B cell (primary cell): ENCODE measurements at regions not wholly inside any gene's neighbourhood (a gene's known extent, or its start where the extent isn't known, plus 50 kb on each side); places are given as distances from the start of the nearest gene placed in this dataset.

Experiments used
- ATAC-seq: fragments of 200-7000 bp; cut with Tn5 transposase; one replicate; pipeline ENCODE4 v1.10.0; 2021; ENCODE audit warnings: low read depth, mild to moderate bottlenecking, moderate number of reproducible peaks, moderate library complexity
- CTCF ChIA-PET: fragments of 350-600 bp; sonication (Branson Sonifier 250); formaldehyde crosslinking; loops from one replicate; lab custom pipeline; 2021; ENCODE audit warnings: antibody characterized with exemption, inconsistent platforms; lab: Charles Lee
- POLR2A ChIA-PET: fragments of 350-600 bp; sonication (Branson Sonifier 250); formaldehyde crosslinking; loops from one replicate; lab custom pipeline; 2021; ENCODE audit warnings: antibody characterized with exemption; lab: Charles Lee
- DNase-seq: peaks from one replicate; pipeline ENCODE4 v3.0.0; 2013
- H2AFZ ChIP-seq: 2 replicates; pipeline ENCODE4 v1.6.1; 2012; ENCODE audit warnings: mild to moderate bottlenecking, low read depth, low read length; ENCODE audit not compliant: insufficient read depth, poor library complexity, severe bottlenecking
- H3K27ac ChIP-seq, 2 donors: 1 replicate in 1 of 2; 2 replicates in 1 of 2; pipeline ENCODE4 v1.5.1; 2012 to 2013; ENCODE audit warnings: low read length in 2 of 2, mild to moderate bottlenecking in 2 of 2, moderate library complexity in 1 of 2
- H3K27me3 ChIP-seq, 4 experiments: fragments of 200-600 bp in 1 of 4; sonication (generic) in 1 of 4; replicated peaks in 1 of 4; 1 replicate in 2 of 4; 2 replicates in 2 of 4; pipeline versions ENCODE4 v1.6.1 to v1.7.0; 2013 to 2016; ENCODE audit warnings: low read length in 3 of 4, mild to moderate bottlenecking in 2 of 4, mixed read lengths in 1 of 4, moderate library complexity in 1 of 4; ENCODE audit not compliant: insufficient read depth in 4 of 4, control insufficient read depth in 3 of 4; ENCODE audit errors: control extremely low read depth in 1 of 4
- H3K36me3 ChIP-seq, 2 experiments: replicated peaks in 1 of 2; 1 replicate in 1 of 2; 2 replicates in 1 of 2; pipeline versions ENCODE4 v1.6.1 to v1.7.1; 2013; ENCODE audit warnings: low read length in 1 of 2; ENCODE audit not compliant: insufficient read depth in 2 of 2, control insufficient read depth in 1 of 2; ENCODE audit errors: control extremely low read depth in 1 of 2, extremely low read depth in 1 of 2
- H3K4me1 ChIP-seq, 2 donors: fragments of 200-600 bp in 1 of 2; sonication (generic) in 1 of 2; 1 replicate in 1 of 2; 2 replicates in 1 of 2; pipeline versions ENCODE4 v1.5.1 to v1.6.1; 2013 to 2017; ENCODE audit warnings: low read length in 2 of 2; ENCODE audit not compliant: control insufficient read depth in 2 of 2, insufficient read depth in 2 of 2
- H3K4me2 ChIP-seq: replicated peaks from 2 replicates; pipeline ENCODE3; 2012; ENCODE audit warnings: mild to moderate bottlenecking, low read depth, low read length; ENCODE audit not compliant: poor library complexity, severe bottlenecking
- H3K4me3 ChIP-seq, 5 experiments: fragments of 200-600 bp in 1 of 5; sonication (generic) in 1 of 5; 1 replicate in 3 of 5; 2 replicates in 2 of 5; pipeline versions ENCODE4 v1.5.1 to v1.7.0; 2011 to 2016; ENCODE audit warnings: low read length in 4 of 5, mild to moderate bottlenecking in 4 of 5, low read depth in 2 of 5, control low read depth in 1 of 5, moderate library complexity in 1 of 5; ENCODE audit not compliant: insufficient read depth in 1 of 5; ENCODE audit errors: control extremely low read depth in 1 of 5, extremely low read depth in 1 of 5
- H3K79me2 ChIP-seq: fragments of 200-600 bp; sonication (generic); one replicate; pipeline ENCODE4 v1.6.0; 2016; ENCODE audit warnings: low read length; ENCODE audit not compliant: control insufficient read depth, insufficient read depth
- H3K9ac ChIP-seq: fragments of 200-600 bp; sonication (generic); 2 replicates; pipeline ENCODE4 v1.6.1; 2017; ENCODE audit warnings: mild to moderate bottlenecking, low read length, moderate library complexity
- H3K9me3 ChIP-seq, 3 donors: one replicate each; pipeline versions ENCODE4 v1.6.1 to v1.7.1; 2013; ENCODE audit warnings: low read length in 2 of 3; ENCODE audit not compliant: control insufficient read depth in 2 of 3, insufficient read depth in 1 of 3; ENCODE audit errors: control extremely low read depth in 1 of 3
- H4K20me1 ChIP-seq: 2 replicates; pipeline ENCODE4 v1.6.0; 2012; ENCODE audit warnings: mild to moderate bottlenecking, low read length; ENCODE audit not compliant: insufficient read depth, control insufficient read depth, poor library complexity, severe bottlenecking
- H3K27ac Mint-ChIP-seq: one replicate; pipeline ENCODE4 v1.8.0; 2021; ENCODE audit warnings: mixed read lengths
- H3K27me3 Mint-ChIP-seq: one replicate; pipeline ENCODE4 v1.8.0; 2021; ENCODE audit warnings: mixed read lengths
- H3K4me1 Mint-ChIP-seq: one replicate; pipeline ENCODE4 v1.8.0; 2021; ENCODE audit warnings: mixed read lengths
- H3K4me3 Mint-ChIP-seq: one replicate; pipeline ENCODE4 v1.8.0; 2021; ENCODE audit warnings: mixed read lengths
- H3K9me3 Mint-ChIP-seq: one replicate; pipeline ENCODE4 v1.8.0; 2022; ENCODE audit warnings: mixed read lengths; ENCODE audit not compliant: insufficient read depth
- CTCF ChIP-seq: fragments of 200-600 bp; IDR thresholded peaks from one replicate; pipeline ENCODE4 v1.8.0; 2022; ENCODE audit warnings: antibody characterized with exemption, mild to moderate bottlenecking
- EZH2 ChIP-seq: IDR thresholded peaks from 2 replicates; pipeline ENCODE4 v1.6.1; 2012; ENCODE audit warnings: borderline replicate concordance, low read depth, mild to moderate bottlenecking, moderate library complexity, low read length; ENCODE audit not compliant: insufficient read depth, poor library complexity, severe bottlenecking
- WGBS: methylation state at CpG from one replicate; pipeline ENCODE4 v1.1.5; 2013; ENCODE audit warnings: missing lambda C conversion rate; ENCODE audit not compliant: insufficient coverage; 5-methylcytosine and 5-hydroxymethylcytosine counted together
- intact Hi-C: fragments of 100-400 bp; cut with micrococcal nuclease; formaldehyde crosslinking; loops from one replicate; pipeline ENCODE4 v1.10.0; 2022

- ATAC-seq = no peak
- intact Hi-C loops = no loop called here
- Mint-ChIP-seq H3K27me3 (peaks cover 2% of the 10 kb centered on the region), H3K9me3 (peaks cover 2% of the 10 kb centered on the region), H3K4me3 (no peak overlapping the region), H3K4me1 (peaks cover 3% of the 10 kb centered on the region), H3K27ac (no peak overlapping the region)
- no peak for TF ChIP-seq EZH2
- no peak for TF ChIP-seq CTCF
- H4K20me1 ChIP-seq = no peaks in the 10 kb centered on the region
- no peaks in the 10 kb centered on the region for H3K27me3 ChIP-seq
- no peak overlapping the region for H3K4me2 ChIP-seq
- CTCF ChIA-PET = no interaction called here
- no peak for DNase-seq
- H3K79me2 ChIP-seq = no peaks in the 10 kb centered on the region
- no peaks in the 10 kb centered on the region for H3K36me3 ChIP-seq
- no peak overlapping the region for H3K27ac ChIP-seq
- no peak overlapping the region for H2AFZ ChIP-seq
- no peak overlapping the region for H3K9ac ChIP-seq
- POLR2A ChIA-PET = no interaction called here
- WGBS = 100% methylated on average over 5 of the region's 10 CpGs
- H3K4me3 ChIP-seq = no peak overlapping the region
- H3K4me1 ChIP-seq = no peaks in the 10 kb centered on the region
- H3K9me3 ChIP-seq = peaks cover 0 to 8% (median 1%) of the 10 kb centered on the region in 3 donors
Measured at GRCh38 chr18:55830544-55830943, 242.6 kb upstream of the TCF4 start.

DNA sequence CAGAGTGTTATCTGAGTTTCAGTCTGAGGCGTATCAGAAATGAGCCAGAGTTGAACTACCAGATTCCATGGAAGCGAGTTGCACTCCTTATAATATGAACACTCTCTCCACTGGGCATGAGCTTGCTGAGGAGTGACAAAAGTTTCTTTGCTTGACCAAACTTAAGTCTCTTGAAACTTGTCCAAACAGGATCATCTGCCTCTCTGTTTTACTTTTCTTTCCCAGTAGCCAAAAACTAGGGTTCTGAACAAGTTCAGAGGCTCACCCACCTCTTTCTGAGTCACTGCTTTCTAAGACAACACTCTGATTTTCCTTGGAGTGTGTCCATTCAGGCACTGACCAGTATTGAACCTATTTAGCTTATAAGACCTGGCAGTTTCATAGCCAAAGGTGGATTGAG, 233.2 kb upstream of the TCF4 start:
- H3K27ac ChIP-seq = no peak overlapping the region
- H2AFZ ChIP-seq = no peak overlapping the region
- H3K79me2 ChIP-seq = no peaks in the 10 kb centered on the region
- TF ChIP-seq EZH2 = no peak
- TF ChIP-seq CTCF = no peak
- Mint-ChIP-seq H3K27ac (no peak overlapping the region), H3K27me3 (peaks cover 5% of the 10 kb centered on the region), H3K9me3 (peaks cover 3% of the 10 kb centered on the region), H3K4me1 (no peaks in the 10 kb centered on the region), H3K4me3 (no peak overlapping the region)
- DNase-seq (no peak), ATAC-seq (no peak)
- H3K4me1 ChIP-seq = no peaks in the 10 kb centered on the region
- H3K4me3 ChIP-seq = no peak overlapping the region
- H3K36me3 ChIP-seq = no peaks in the 10 kb centered on the region
- H3K9me3 ChIP-seq = no peaks in the 10 kb centered on the region
- 92% methylated on average over 2 of the region's 2 CpGs for WGBS
- ChIA-PET CTCF (no interaction called here), POLR2A (no interaction called here)
- no peaks in the 10 kb centered on the region for H4K20me1 ChIP-seq
- no peak overlapping the region for H3K4me2 ChIP-seq
- no peak overlapping the region for H3K9ac ChIP-seq
- intact Hi-C loops = no loop called here
- H3K27me3 ChIP-seq = no peaks in the 10 kb centered on the region
